ENCODE measurements at regions not wholly inside any gene's neighbourhood (a gene's known extent, or its start where the extent isn't known, plus 50 kb on each side); places are given as distances from the start of the nearest gene placed in this dataset.

DNA sequence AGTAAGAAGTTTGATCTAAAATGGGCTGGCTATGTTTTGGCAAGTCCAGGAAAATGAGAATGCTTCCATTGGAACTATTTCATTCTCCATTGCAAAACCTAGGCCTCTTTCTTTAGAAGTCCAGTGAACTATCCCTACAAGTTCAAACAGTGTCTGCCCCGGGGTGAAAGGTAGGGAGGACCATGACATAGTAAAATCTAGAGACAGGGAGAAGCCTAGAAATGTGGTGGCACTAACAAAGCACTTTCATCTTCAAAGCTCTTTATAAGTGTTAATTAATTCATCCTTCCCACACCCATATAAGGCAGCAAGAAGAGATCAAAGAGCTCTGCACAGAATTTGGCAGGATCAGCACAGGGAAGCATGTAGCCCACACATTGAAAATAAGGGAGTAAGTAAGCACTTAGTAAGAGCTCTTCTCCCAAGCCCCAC lies 214.5 kb downstream of the IRS1 start:
- POLR2A ChIA-PET, result interaction anchor here (1.1 kb wide), 1 partner anchor 216 kb away, joined by 3 read pairs; no protein-coding TSS in a partner anchor
- TF ChIP-seq CC2D1A (CRISPR knock-in tag; IDR thresholded peaks at IDR 0.05) (no peak), ZNF788 (CRISPR knock-in tag; IDR thresholded peaks at IDR 0.05; ENCODE audit: borderline replicate concordance) (0 out of 2 replicates have a peak, but pooled peaks have one; percentile 21), HMG20A (CRISPR knock-in tag; IDR thresholded peaks at IDR 0.05; ENCODE audit: borderline replicate concordance) (peak; percentile 48; the same call in 1 of the 2 replicates), ZMYM4 (CRISPR knock-in tag; IDR thresholded peaks at IDR 0.05) (peak; percentile 62; the same call in 1 of the 2 replicates), SMAD3 (CRISPR knock-in tag; IDR thresholded peaks at IDR 0.05) (0 out of 2 replicates have a peak, but pooled peaks have one; percentile 20), SALL1 (CRISPR knock-in tag; IDR thresholded peaks at IDR 0.05) (no peak), RXRB (CRISPR knock-in tag; IDR thresholded peaks at IDR 0.05; ENCODE audit: borderline replicate concordance) (0 out of 2 replicates have a peak, but pooled peaks have one; percentile 14), KLF12 (CRISPR knock-in tag; IDR thresholded peaks at IDR 0.05; ENCODE audit: borderline replicate concordance) (no peak), ZNF567 (CRISPR knock-in tag; IDR thresholded peaks at IDR 0.05; ENCODE audit: borderline replicate concordance) (0 out of 2 replicates have a peak, but pooled peaks have one; percentile 36), ZMYM2 (CRISPR knock-in tag; IDR thresholded peaks at IDR 0.05) (0 out of 2 replicates have a peak, but pooled peaks have one; percentile 30), ZNF569 (CRISPR knock-in tag; IDR thresholded peaks at IDR 0.05; ENCODE audit: borderline replicate concordance) (no peak), FOXK2 (IDR thresholded peaks at IDR 0.05) (no peak), TRIM24 (CRISPR knock-in tag; IDR thresholded peaks at IDR 0.05) (no peak), ZNF333 (CRISPR knock-in tag; IDR thresholded peaks at IDR 0.05; ENCODE audit: borderline replicate concordance) (no peak), NCOR1 (IDR thresholded peaks at IDR 0.05; ENCODE audit: borderline replicate concordance, low read length) (peak; percentile 65; the same call in 1 of the 2 replicates), SRF (IDR thresholded peaks at IDR 0.05; ENCODE audit: low read depth, low read length) (peak; percentile 84), CERS6 (CRISPR knock-in tag; IDR thresholded peaks at IDR 0.05) (no peak), NR2F2 (IDR thresholded peaks at IDR 0.05; ENCODE audit: borderline replicate concordance, low read depth) (peak; percentile 25; the same call in 1 of the 2 replicates), PCBP2 (optimal IDR thresholded peaks at IDR 0.05; ENCODE audit: low read depth, low read length, poor library complexity, severe bottlenecking) (no peak)
- TF ChIP-seq, protein P1, sequence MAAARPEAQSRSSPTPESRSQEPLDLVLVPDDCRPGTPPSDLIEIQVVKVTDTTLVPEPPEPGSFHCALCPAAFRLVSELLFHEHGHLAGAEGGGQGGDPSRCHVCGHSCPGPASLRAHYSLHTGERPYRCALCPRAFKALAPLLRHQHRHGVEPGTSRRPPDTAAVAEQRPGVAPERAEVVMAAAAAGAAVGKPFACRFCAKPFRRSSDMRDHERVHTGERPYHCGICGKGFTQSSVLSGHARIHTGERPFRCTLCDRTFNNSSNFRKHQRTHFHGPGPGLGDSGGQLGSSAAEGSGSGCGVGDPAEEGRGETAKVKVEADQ (CRISPR knock-in tag; IDR thresholded peaks at IDR 0.05; ENCODE audit: borderline replicate concordance), result no peak
- TF ChIP-seq, protein P2, sequence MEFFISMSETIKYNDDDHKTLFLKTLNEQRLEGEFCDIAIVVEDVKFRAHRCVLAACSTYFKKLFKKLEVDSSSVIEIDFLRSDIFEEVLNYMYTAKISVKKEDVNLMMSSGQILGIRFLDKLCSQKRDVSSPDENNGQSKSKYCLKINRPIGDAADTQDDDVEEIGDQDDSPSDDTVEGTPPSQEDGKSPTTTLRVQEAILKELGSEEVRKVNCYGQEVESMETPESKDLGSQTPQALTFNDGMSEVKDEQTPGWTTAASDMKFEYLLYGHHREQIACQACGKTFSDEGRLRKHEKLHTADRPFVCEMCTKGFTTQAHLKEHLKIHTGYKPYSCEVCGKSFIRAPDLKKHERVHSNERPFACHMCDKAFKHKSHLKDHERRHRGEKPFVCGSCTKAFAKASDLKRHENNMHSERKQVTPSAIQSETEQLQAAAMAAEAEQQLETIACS (CRISPR knock-in tag; IDR thresholded peaks at IDR 0.05), result no peak
- TF ChIP-seq, protein P3, sequence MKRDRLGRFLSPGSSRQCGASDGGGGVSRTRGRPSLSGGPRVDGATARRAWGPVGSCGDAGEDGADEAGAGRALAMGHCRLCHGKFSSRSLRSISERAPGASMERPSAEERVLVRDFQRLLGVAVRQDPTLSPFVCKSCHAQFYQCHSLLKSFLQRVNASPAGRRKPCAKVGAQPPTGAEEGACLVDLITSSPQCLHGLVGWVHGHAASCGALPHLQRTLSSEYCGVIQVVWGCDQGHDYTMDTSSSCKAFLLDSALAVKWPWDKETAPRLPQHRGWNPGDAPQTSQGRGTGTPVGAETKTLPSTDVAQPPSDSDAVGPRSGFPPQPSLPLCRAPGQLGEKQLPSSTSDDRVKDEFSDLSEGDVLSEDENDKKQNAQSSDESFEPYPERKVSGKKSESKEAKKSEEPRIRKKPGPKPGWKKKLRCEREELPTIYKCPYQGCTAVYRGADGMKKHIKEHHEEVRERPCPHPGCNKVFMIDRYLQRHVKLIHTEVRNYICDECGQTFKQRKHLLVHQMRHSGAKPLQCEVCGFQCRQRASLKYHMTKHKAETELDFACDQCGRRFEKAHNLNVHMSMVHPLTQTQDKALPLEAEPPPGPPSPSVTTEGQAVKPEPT (CRISPR knock-in tag; IDR thresholded peaks at IDR 0.05; ENCODE audit: low read depth), result no peak

More for the DNA sequence above, 214.5 kb downstream of the IRS1 start:
- CTCF ChIA-PET (ENCODE audit: low intra/inter-chr PET ratio, low total read pairs), result interaction anchor here (0.6 kb wide), 1 partner anchor 209 kb away, joined by 3 read pairs; no protein-coding TSS in a partner anchor
- H3K4me3 ChIP-seq (replicated peaks in 1 of 3; ENCODE audit: insufficient read depth in 1 of 3, low read depth in 2 of 3, low read length in 3 of 3), result no peak overlapping the region
- no TSS peak for BruUV-seq (replicated peaks)
- FAIRE-seq, result no peak
- peaks cover 25% of the 10 kb centered on the region for H3K9me3 ChIP-seq (ENCODE audit: low read length)
- H3K4me1 ChIP-seq (ENCODE audit: insufficient read depth, low read length), result peaks cover 57% of the 10 kb centered on the region
- in situ Hi-C loops (cut with HindIII; ENCODE audit: extremely low pct_ligation_motif_present, low pct_unique_long_range_greater_than_20kb) (no loop called here), intact Hi-C loops (cut with micrococcal nuclease; ENCODE audit: unreplicated experiment) (loop anchor here (2.0 kb wide), 1 partner anchor 16 kb away; no protein-coding TSS in a partner anchor)
- peak overlapping the region; percentile 7 for H2AFZ ChIP-seq (ENCODE audit: low read length)
- no peak overlapping the region for H3K4me2 ChIP-seq (ENCODE audit: low read depth, low read length)
- no peak overlapping the region for H3K9ac ChIP-seq (ENCODE audit: insufficient read depth, low read depth, low read length)
- no peaks in the 10 kb centered on the region for H3K36me3 ChIP-seq (replicated peaks in 1 of 2; ENCODE audit: control insufficient read depth in 1 of 2, insufficient read depth in 2 of 2, low read length in 2 of 2)
- ATAC-seq, result peak; percentile 24; the same call in 2 of the 3 replicates
- no peaks in the 10 kb centered on the region for H4K20me1 ChIP-seq (ENCODE audit: insufficient read depth, low read length)
- peak overlapping the region; percentile 68 for H3K27ac ChIP-seq (ENCODE audit: extremely low read length, insufficient read depth, low read length)
- H3K27me3 ChIP-seq (ENCODE audit: control insufficient read depth in 1 of 2, insufficient read depth in 2 of 2, low read length in 2 of 2), result no peaks in the 10 kb centered on the region
- 23% methylated on average over 1 of the region's 1 CpG for WGBS (ENCODE audit: low lambda C conversion rate)
- peak; percentile 30 for DNase-seq (ENCODE audit: low spot score)
- no peaks in the 10 kb centered on the region for H3K79me2 ChIP-seq (ENCODE audit: insufficient read depth, low read length)
